ENCODE measurements at regions not wholly inside any gene's neighbourhood (a gene's known extent, or its start where the extent isn't known, plus 50 kb on each side); places are given as distances from the start of the nearest gene placed in this dataset.

DNA sequence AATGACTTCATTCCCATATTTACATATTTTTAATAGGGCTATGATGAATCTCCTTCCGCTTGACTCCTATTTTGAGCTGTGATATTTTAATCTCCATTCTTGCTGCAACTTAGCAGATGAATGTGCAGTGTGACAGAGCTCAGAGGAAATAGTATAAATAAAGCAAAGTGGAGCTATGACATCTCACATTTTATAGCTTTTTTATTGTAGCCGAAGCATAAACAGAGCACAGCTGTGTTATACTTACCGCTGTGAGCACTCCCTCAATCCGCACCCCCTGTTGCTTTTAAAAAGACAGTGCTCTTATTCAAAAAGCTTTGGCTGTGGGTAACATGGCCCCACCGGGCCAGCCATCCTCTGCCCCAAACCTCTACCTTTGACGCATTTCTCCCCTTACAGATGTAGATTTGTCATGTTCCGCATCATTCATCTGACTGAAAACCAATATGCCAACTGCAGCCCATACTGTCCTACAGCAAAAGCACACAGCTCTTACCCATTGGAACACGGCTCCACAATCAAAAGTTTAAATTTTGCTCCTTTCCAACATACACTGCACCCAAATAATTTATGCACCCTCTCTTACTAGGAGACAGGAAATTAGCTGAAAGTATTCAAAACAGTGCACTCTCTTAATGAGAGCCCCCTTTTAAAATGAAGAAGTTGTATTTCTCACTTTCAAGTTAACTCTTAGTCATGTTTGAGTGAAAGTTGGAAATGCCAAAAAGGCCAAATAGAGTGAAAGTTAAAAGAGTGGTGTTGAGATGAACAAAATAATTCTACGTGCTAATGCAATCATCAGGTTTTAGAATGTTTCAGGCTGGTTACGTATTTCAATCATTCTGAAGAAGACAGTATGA, 429.3 kb upstream of the SOX5 start:
- Histone ChIP-seq H2AFZ (ENCODE audit: low read depth, low read length) (no peak overlapping the region), H3K9me3 (ENCODE audit: low read length) (peaks cover 4% of the 10 kb centered on the region), H3K36me3 (ENCODE audit: insufficient read depth, low read length) (no peaks in the 10 kb centered on the region), H3K27me3 (ENCODE audit: insufficient read depth, low read length) (no peaks in the 10 kb centered on the region), H3K4me3 (ENCODE audit: low read length) (no peak overlapping the region), H3K4me1 (ENCODE audit: insufficient read depth, low read length) (peaks cover 36% of the 10 kb centered on the region)

DNA sequence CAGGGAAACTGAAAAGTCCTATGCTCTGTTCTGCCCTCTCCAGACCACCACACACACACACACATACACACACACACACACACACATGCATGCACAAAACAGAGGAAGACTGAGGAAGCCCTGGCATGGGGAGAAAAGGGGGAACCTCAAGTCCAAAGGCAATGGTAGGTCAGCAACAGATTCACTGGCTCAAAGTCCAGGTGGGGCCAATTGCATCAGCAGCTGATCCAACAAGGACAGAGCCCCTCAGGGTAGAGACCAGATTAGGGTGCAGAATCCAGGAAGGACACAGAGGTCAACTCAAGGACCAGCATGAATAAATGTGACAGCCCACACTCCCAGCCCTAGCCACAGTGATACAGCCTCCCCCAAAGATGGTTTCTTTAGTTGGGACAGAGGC, 425.0 kb upstream of the SOX5 start:
- Histone ChIP-seq H3K9me3 (ENCODE audit: low read length) (no peaks in the 10 kb centered on the region), H3K36me3 (ENCODE audit: insufficient read depth, low read length) (no peaks in the 10 kb centered on the region), H3K27me3 (ENCODE audit: insufficient read depth, low read length) (no peaks in the 10 kb centered on the region), H3K4me3 (ENCODE audit: low read length) (no peak overlapping the region), H3K4me1 (ENCODE audit: insufficient read depth, low read length) (peaks cover 20% of the 10 kb centered on the region), H2AFZ (ENCODE audit: low read depth, low read length) (no peak overlapping the region)

DNA sequence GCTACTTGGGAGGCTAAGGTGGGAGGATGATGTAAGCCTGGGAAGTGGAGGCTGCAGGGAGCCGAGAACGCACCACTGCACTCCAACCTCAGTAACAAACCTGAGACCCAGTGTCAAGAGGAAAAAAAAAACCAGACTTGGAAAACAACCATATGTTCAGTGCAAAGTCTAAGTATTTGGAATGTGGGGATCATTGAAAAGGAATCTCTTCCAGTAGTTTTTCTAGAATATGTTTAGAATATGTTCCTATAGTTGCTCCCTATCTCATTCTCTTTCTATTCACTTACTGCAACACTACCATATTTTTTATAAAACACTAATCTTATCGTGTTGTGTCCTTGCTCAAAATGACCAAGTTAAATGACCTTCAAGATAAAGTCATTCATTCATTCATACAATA, 423.5 kb upstream of the SOX5 start:
- H3K4me1 ChIP-seq (ENCODE audit: insufficient read depth, low read length) = peaks cover 6% of the 10 kb centered on the region
- H3K4me3 ChIP-seq (ENCODE audit: low read length) = no peak overlapping the region
- no peaks in the 10 kb centered on the region for H3K27me3 ChIP-seq (ENCODE audit: insufficient read depth, low read length)
- H3K36me3 ChIP-seq (ENCODE audit: insufficient read depth, low read length) = peaks cover under 1% of the 10 kb centered on the region
- no peak overlapping the region for H2AFZ ChIP-seq (ENCODE audit: low read depth, low read length)
- H3K9me3 ChIP-seq (ENCODE audit: low read length) = peaks cover 2% of the 10 kb centered on the region

DNA sequence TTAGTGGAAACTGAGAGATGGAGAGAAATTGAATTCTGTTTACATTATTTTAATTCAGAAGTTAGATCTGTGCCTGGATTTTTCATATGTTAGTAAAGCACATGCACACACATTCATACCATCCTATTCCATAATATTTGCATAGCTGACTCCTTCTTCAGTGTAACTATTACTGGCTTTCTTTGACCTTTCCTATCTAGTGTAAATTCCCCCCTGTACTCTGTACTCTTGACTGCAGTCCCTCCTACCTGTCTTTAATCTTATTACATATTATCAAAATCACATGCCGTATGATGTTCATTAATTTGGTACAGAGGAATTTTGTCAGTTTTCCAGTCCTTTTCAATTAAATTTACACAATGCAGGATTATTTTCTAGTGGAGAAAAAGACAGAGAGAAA, 417.0 kb upstream of the SOX5 start:
- Histone ChIP-seq H3K27me3 (ENCODE audit: insufficient read depth, low read length) (no peaks in the 10 kb centered on the region), H3K4me3 (ENCODE audit: low read length) (no peak overlapping the region), H3K9me3 (ENCODE audit: low read length) (peaks cover 2% of the 10 kb centered on the region), H3K4me1 (ENCODE audit: insufficient read depth, low read length) (peaks cover 11% of the 10 kb centered on the region), H2AFZ (ENCODE audit: low read depth, low read length) (no peak overlapping the region), H3K36me3 (ENCODE audit: insufficient read depth, low read length) (peaks cover 8% of the 10 kb centered on the region)

DNA sequence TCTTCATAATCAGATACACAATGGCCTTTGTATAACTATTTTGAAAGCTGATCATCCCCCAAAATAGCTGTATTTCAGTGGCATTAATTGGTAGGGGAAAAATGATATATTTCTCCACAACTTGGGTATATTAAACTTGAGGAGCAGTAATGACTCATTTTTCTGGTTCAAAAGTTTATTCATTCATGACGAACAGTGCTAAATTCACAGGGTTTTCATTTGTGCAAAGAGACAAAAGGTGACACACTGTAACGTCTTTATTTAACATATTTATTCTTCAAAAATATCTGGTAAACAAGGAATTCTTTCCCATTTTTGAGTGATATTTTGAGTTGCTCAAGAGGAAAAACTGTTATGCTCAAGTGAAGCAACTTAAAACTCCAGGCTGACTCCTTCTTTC, 415.5 kb upstream of the SOX5 start:
- Histone ChIP-seq H3K4me3 (ENCODE audit: low read length) (no peak overlapping the region), H3K9me3 (ENCODE audit: low read length) (peaks cover 2% of the 10 kb centered on the region), H3K4me1 (ENCODE audit: insufficient read depth, low read length) (peaks cover 27% of the 10 kb centered on the region)

DNA sequence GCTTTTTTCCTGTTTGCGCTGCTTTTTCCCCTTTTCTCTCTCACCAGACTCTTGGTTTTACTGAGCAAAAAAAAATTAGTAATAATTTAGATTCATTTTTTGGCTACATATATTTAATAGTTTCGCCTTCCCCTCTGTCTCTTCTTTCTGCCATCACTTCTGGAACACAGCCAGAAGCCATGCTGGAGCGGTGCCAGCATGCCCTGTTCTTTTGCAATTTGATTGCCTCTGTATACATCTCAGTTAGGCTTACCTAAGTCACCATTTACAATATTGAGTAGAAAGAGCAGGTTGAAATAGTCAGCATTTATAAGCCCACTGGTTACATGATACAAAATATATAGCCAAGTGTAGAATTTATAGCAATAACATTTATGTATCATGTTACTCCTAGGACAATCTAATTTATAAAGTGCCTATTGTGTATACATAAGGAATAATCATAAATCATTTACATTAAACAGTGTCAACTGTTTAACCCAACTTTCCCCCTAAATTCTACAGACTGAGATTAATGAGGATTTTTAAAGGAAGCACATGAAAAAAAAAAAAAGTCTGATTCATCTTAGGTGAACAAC, 413.8 kb upstream of the SOX5 start:
- Histone ChIP-seq H3K27me3 (ENCODE audit: insufficient read depth, low read length) (no peaks in the 10 kb centered on the region), H3K36me3 (ENCODE audit: insufficient read depth, low read length) (peaks cover 8% of the 10 kb centered on the region), H3K4me3 (ENCODE audit: low read length) (no peak overlapping the region), H3K9me3 (ENCODE audit: low read length) (no peaks in the 10 kb centered on the region), H2AFZ (ENCODE audit: low read depth, low read length) (no peak overlapping the region), H3K4me1 (ENCODE audit: insufficient read depth, low read length) (peaks cover 33% of the 10 kb centered on the region)

More for the DNA sequence above, 415.5 kb upstream of the SOX5 start:
- no peaks in the 10 kb centered on the region for H3K27me3 ChIP-seq (ENCODE audit: insufficient read depth, low read length)
- H3K36me3 ChIP-seq (ENCODE audit: insufficient read depth, low read length) = peaks cover 8% of the 10 kb centered on the region
- no peak overlapping the region for H2AFZ ChIP-seq (ENCODE audit: low read depth, low read length)

DNA sequence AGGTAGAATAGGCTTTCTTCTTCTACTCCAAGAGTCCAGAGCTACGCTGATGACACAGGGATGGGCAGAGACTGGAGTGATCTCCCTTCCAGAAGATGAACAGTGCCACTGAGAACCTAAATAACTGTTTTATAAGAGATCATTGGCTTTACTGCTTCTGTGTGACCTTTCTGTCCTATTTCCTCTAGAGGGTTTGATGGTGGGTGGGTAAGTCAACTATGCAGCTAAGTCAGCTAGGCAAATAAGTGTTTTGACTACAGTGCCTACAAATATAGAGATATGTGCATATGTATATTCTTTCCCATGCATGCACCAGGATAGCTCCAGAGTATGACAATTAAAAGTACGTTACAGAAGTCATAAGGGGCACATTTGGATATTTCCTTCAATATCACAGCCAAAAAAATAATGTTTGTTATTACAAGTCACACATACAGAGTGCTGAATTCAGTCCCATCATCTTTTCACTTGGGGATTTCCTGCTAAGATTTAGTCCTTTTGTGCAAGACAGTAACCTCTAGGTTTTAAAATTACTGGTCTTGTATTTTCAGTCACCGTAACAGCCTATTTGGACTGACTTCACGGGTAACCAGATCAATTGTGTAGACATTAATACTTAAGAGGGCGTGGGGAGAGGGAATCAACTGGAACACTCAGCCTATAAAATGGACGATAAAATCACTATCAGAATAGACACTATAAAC, 412.6 kb upstream of the SOX5 start:
- peaks cover 3% of the 10 kb centered on the region for H3K36me3 ChIP-seq (ENCODE audit: insufficient read depth, low read length)
- H3K9me3 ChIP-seq (ENCODE audit: low read length) = no peaks in the 10 kb centered on the region
- no peaks in the 10 kb centered on the region for H3K27me3 ChIP-seq (ENCODE audit: insufficient read depth, low read length)
- no peak overlapping the region for H3K4me3 ChIP-seq (ENCODE audit: low read length)
- peaks cover 38% of the 10 kb centered on the region for H3K4me1 ChIP-seq (ENCODE audit: insufficient read depth, low read length)
- H2AFZ ChIP-seq (ENCODE audit: low read depth, low read length) = no peak overlapping the region

DNA sequence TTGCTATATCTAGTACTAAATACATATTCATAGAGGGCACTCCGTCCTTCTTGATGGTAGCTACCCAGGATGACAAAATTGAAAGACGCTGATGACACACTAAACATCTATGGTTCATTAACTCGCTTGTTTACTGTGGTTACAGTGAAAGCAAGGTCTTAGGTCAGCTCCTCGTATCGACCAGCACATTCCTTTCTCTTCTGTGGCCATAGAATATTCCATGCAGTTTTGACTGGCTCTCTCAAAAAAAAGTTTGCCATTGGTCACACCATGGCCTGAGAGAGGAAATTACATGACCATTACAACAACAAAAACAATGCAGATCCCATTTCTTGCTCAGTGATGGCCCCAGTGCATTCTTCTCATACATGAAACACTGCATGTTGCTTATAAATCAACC, 411.4 kb upstream of the SOX5 start:
- Histone ChIP-seq H3K4me3 (ENCODE audit: low read length) (no peak overlapping the region), H3K4me1 (ENCODE audit: insufficient read depth, low read length) (peaks cover 49% of the 10 kb centered on the region), H3K9me3 (ENCODE audit: low read length) (no peaks in the 10 kb centered on the region), H2AFZ (ENCODE audit: low read depth, low read length) (no peak overlapping the region), H3K36me3 (ENCODE audit: insufficient read depth, low read length) (no peaks in the 10 kb centered on the region), H3K27me3 (ENCODE audit: insufficient read depth, low read length) (no peaks in the 10 kb centered on the region)

DNA sequence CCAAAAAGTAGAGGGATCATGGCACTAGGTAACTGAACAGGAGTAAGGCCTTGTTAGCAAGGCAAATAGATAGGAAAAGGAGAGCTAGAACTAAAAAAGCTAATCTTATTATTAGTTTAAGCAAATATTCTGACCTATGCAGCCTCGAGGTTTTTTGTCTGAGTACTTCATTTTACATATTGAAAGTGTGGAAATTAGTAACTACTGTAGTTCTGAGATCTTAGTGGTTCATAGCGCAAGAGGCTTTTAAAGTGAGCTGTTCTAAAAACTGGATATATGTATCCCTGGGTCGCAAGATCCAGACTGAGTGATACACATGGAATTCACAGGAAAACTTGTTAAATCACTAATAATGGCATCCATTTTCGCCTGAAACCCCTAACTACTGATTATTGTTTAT, 411.0 kb upstream of the SOX5 start:
- no peaks in the 10 kb centered on the region for H3K27me3 ChIP-seq (ENCODE audit: insufficient read depth, low read length)
- H3K4me3 ChIP-seq (ENCODE audit: low read length) = no peak overlapping the region
- H3K9me3 ChIP-seq (ENCODE audit: low read length) = no peaks in the 10 kb centered on the region
- no peak overlapping the region for H2AFZ ChIP-seq (ENCODE audit: low read depth, low read length)
- peaks cover 52% of the 10 kb centered on the region for H3K4me1 ChIP-seq (ENCODE audit: insufficient read depth, low read length)
- H3K36me3 ChIP-seq (ENCODE audit: insufficient read depth, low read length) = no peaks in the 10 kb centered on the region

DNA sequence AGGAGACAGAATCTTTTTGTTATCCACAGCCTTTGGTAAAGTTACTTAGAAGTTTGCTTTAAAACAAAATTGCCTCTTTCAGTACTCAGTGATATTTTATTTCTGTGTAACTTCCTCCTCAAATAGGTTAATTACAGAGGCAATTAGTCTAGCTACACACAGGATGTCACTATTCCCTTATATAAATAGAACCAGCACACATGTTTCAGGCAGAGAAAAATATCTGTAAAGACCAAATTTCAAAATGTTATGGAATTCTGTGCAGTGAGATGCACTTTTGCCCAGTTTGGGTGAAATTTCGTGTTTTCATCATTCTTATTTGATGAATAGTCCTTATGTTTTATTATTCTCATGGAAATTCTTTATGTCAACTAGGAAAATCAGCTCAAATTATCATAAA, 410.6 kb upstream of the SOX5 start:
- Histone ChIP-seq H3K27me3 (ENCODE audit: insufficient read depth, low read length) (no peaks in the 10 kb centered on the region), H3K9me3 (ENCODE audit: low read length) (no peaks in the 10 kb centered on the region), H3K4me1 (ENCODE audit: insufficient read depth, low read length) (peaks cover 52% of the 10 kb centered on the region), H2AFZ (ENCODE audit: low read depth, low read length) (no peak overlapping the region), H3K4me3 (ENCODE audit: low read length) (no peak overlapping the region), H3K36me3 (ENCODE audit: insufficient read depth, low read length) (no peaks in the 10 kb centered on the region)

DNA sequence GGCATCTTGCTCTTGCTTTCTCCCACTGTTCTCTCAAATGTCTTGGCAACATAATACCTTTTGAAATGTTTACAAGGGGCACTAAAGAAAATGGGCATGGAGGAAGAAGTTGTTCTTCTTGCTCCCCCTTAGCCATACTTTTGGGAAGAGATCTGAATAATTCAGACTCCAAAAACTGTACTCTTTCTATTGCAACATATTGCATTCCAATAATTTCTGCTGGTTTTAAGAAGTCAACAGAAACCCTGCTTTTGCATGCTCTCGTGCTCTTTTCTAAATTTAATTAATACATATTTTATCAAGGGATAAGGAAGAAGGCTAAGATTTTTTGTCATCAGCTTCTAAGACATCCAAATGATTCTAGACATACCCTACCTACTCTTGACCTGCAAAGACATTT, 409.9 kb upstream of the SOX5 start:
- no peaks in the 10 kb centered on the region for H3K9me3 ChIP-seq (ENCODE audit: low read length)
- H3K4me3 ChIP-seq (ENCODE audit: low read length) = no peak overlapping the region
- H3K27me3 ChIP-seq (ENCODE audit: insufficient read depth, low read length) = no peaks in the 10 kb centered on the region
- H3K36me3 ChIP-seq (ENCODE audit: insufficient read depth, low read length) = no peaks in the 10 kb centered on the region
- H3K4me1 ChIP-seq (ENCODE audit: insufficient read depth, low read length) = peaks cover 52% of the 10 kb centered on the region
- H2AFZ ChIP-seq (ENCODE audit: low read depth, low read length) = no peak overlapping the region

DNA sequence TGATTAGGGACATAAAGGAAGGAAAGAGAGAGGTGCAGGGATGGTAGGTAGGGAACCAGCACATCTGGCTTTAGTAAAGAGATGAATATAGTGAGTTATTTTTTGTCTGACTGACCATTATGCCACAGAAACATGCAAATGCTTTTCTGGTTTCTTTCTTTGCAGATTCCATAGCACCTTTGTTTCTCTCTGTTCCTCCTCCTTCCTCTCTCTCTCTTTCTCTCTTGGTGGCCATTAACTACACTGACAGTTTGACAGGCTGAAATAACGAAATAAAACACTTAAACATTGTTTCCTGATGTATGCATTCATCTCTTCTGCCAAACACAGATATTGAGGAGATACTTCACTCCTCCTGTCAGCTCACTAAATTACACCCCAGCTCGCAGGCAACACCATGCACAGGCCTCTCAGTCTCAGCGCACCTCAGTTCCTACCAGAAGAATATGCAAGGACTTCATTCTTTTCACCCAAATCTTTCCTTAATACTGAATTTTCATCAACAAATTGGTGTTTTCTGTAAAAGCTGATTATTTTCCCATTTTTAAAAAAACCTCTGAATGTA, 406.9 kb upstream of the SOX5 start:
- no peaks in the 10 kb centered on the region for H3K27me3 ChIP-seq (ENCODE audit: insufficient read depth, low read length)
- H3K4me3 ChIP-seq (ENCODE audit: low read length) = no peak overlapping the region
- no peak overlapping the region for H2AFZ ChIP-seq (ENCODE audit: low read depth, low read length)
- peaks cover 46% of the 10 kb centered on the region for H3K4me1 ChIP-seq (ENCODE audit: insufficient read depth, low read length)
- no peaks in the 10 kb centered on the region for H3K36me3 ChIP-seq (ENCODE audit: insufficient read depth, low read length)
- H3K9me3 ChIP-seq (ENCODE audit: low read length) = no peaks in the 10 kb centered on the region

DNA sequence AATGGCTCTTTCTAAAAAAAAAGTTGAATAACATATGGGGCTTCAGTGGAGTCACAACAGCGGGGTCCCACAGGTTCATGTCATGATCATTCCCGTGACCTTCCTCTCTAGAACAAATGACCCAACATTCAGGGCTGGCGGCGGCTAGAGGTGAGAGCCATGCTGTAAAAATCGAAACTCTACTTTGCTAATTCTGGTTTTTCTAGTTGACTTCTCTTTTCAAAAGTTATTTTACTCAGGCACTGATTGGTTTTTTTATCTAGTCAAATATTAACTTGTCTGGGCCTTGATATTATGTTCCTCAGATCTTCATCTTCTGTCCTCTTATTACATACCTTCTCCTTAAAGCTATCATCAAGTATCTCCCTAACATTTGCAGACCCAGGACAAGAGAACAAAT, 402.9 kb upstream of the SOX5 start:
- Histone ChIP-seq H3K9me3 (ENCODE audit: low read length) (peaks cover 7% of the 10 kb centered on the region), H2AFZ (ENCODE audit: low read depth, low read length) (no peak overlapping the region), H3K36me3 (ENCODE audit: insufficient read depth, low read length) (no peaks in the 10 kb centered on the region), H3K4me1 (ENCODE audit: insufficient read depth, low read length) (peaks cover 24% of the 10 kb centered on the region), H3K4me3 (ENCODE audit: low read length) (no peak overlapping the region), H3K27me3 (ENCODE audit: insufficient read depth, low read length) (no peaks in the 10 kb centered on the region)
